ENCODE measurements at regions not wholly inside any gene's neighbourhood (a gene's known extent, or its start where the extent isn't known, plus 50 kb on each side); places are given as distances from the start of the nearest gene placed in this dataset.

DNA sequence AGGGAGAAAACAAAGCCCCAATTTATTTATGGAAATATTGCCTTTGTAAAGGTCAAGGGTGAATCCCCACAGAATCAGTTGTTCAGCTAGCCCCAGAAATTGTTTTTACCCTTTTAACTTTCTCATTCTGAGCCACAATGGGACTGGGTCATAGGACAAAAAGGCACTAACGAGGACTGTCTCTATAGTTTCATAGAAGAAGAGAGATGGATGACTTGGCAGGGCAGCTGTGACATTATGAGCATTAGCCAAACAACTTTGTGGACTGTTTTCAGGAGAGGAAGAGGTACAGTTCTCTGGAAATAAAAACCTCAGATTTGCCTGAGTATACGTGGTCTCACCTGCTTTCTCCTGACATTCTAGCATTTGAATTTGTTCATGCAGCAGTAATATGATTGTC is 1155.8 kb upstream of the CHAC2 start:
- Histone ChIP-seq H3K4me3 (no peak overlapping the region), H3K9me3 (replicated peaks; ENCODE audit: control insufficient read depth, insufficient read depth, low read length) (no peaks in the 10 kb centered on the region), H3K79me2 (ENCODE audit: control insufficient read depth, insufficient read depth, low read length) (no peaks in the 10 kb centered on the region), H3K4me2 (ENCODE audit: control insufficient read depth, insufficient read depth) (no peak overlapping the region), H3K4me1 (ENCODE audit: control insufficient read depth, insufficient read depth, low read length) (no peaks in the 10 kb centered on the region), H2AFZ (ENCODE audit: control insufficient read depth, low read depth, low read length) (no peak overlapping the region), H3K27me3 (replicated peaks in 1 of 2; ENCODE audit: control insufficient read depth in 2 of 2, insufficient read depth in 2 of 2, low read length in 1 of 2) (no peaks in the 10 kb centered on the region), H3K9ac (ENCODE audit: control insufficient read depth, insufficient read depth, low read length) (no peak overlapping the region), H4K20me1 (ENCODE audit: control insufficient read depth, insufficient read depth) (no peaks in the 10 kb centered on the region), H3K27ac (ENCODE audit: control insufficient read depth, insufficient read depth) (no peak overlapping the region), H3K36me3 (ENCODE audit: control insufficient read depth in 2 of 2, insufficient read depth in 2 of 2, low read length in 1 of 2) (no peaks in the 10 kb centered on the region)
- no TSS peak for BruUV-seq (replicated peaks)
- ChIA-PET CTCF (no interaction called here), RAD21 (ENCODE audit: unreplicated experiment) (no interaction called here), POLR2A (no interaction called here), SMC1A (ENCODE audit: uncharacterized antibody, unreplicated experiment) (interaction anchor here (0.8 kb wide), 1 partner anchor 9 kb away, joined by 3 read pairs; no protein-coding TSS in a partner anchor)
- FAIRE-seq (no peak), ATAC-seq (no peak), DNase-seq (ENCODE audit: low read depth, low spot score) (no peak)
- intact Hi-C loops (cut with micrococcal nuclease; ENCODE audit: unreplicated experiment) (no loop called here), in situ Hi-C loops (cut with MboI) (no loop called here)
- no peak for TF ChIP-seq SIN3A (IDR thresholded peaks at IDR 0.05; ENCODE audit: low read depth, low read length)
- TF ChIP-seq CBX3 (IDR thresholded peaks at IDR 0.05; ENCODE audit: borderline replicate concordance, low read depth), result no peak
- no peak for TF ChIP-seq CBFB (IDR thresholded peaks at IDR 0.05; ENCODE audit: low read depth)
- TF ChIP-seq MEF2B (IDR thresholded peaks at IDR 0.05; ENCODE audit: partially characterized antibody, poor library complexity, severe bottlenecking), result no peak
- TF ChIP-seq NR2C1 (IDR thresholded peaks at IDR 0.05), result no peak
- TF ChIP-seq POLR2AphosphoS2 (IDR thresholded peaks at IDR 0.05; ENCODE audit: low read depth, low read length), result no peak
- TF ChIP-seq YY1 (IDR thresholded peaks at IDR 0.05; ENCODE audit: low read depth, low read length), result no peak
- no peak for TF ChIP-seq NFIC (IDR thresholded peaks at IDR 0.05; ENCODE audit: low read depth, low read length)
- 3% methylated on average over 2 of the region's 2 CpGs for WGBS (ENCODE audit: insufficient coverage, insufficient replicate concordance, low lambda C conversion rate, missing lambda C conversion rate)

DNA sequence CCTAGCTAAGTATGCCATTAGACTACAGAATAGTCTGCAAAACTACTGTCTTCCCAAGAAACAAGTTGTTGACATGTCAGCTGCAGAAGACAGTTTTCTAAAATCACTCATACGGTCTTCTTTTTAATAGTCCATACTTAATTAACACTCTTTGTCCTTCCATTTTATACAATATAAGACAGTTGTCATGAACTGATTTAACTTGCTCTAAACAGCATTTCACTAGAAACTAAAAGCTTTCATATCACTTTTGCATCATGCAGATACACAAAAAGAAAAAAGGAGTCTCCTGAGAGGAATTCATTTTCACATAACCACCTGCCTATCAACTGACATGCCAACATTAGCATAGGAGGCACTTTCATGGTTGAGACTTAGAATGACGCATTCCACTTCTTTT is 1159.6 kb upstream of the CHAC2 start:
- H3K36me3 ChIP-seq (ENCODE audit: control insufficient read depth in 2 of 2, insufficient read depth in 2 of 2, low read length in 1 of 2), result no peaks in the 10 kb centered on the region
- no peaks in the 10 kb centered on the region for H3K9me3 ChIP-seq (replicated peaks; ENCODE audit: control insufficient read depth, insufficient read depth, low read length)
- FAIRE-seq (no peak), DNase-seq (ENCODE audit: low read depth, low spot score) (no peak), ATAC-seq (no peak)
- CTCF ChIA-PET, result no interaction called here
- H3K9ac ChIP-seq (ENCODE audit: control insufficient read depth, insufficient read depth, low read length), result no peak overlapping the region
- no TSS peak for BruUV-seq (replicated peaks)
- H3K27me3 ChIP-seq (replicated peaks in 1 of 2; ENCODE audit: control insufficient read depth in 2 of 2, insufficient read depth in 2 of 2, low read length in 1 of 2), result no peaks in the 10 kb centered on the region
- in situ Hi-C loops (cut with MboI), result no loop called here
- POLR2A ChIA-PET, result no interaction called here
- H3K79me2 ChIP-seq (ENCODE audit: control insufficient read depth, insufficient read depth, low read length), result no peaks in the 10 kb centered on the region
- WGBS (ENCODE audit: insufficient coverage, insufficient replicate concordance, low lambda C conversion rate, missing lambda C conversion rate), result 60% methylated on average over 2 of the region's 2 CpGs
- no peak overlapping the region for H3K4me2 ChIP-seq (ENCODE audit: control insufficient read depth, insufficient read depth)
- RAD21 ChIA-PET (ENCODE audit: unreplicated experiment), result no interaction called here
- no peaks in the 10 kb centered on the region for H4K20me1 ChIP-seq (ENCODE audit: control insufficient read depth, insufficient read depth)
- no peak overlapping the region for H2AFZ ChIP-seq (ENCODE audit: control insufficient read depth, low read depth, low read length)
- intact Hi-C loops (cut with micrococcal nuclease; ENCODE audit: unreplicated experiment), result no loop called here
- no peak overlapping the region for H3K4me3 ChIP-seq
- H3K4me1 ChIP-seq (ENCODE audit: control insufficient read depth, insufficient read depth, low read length), result no peaks in the 10 kb centered on the region
- H3K27ac ChIP-seq (ENCODE audit: control insufficient read depth, insufficient read depth), result no peak overlapping the region
- TF ChIP-seq STAT3 (IDR thresholded peaks at IDR 0.05; ENCODE audit: low read depth, low read length), result no peak
- TF ChIP-seq ETV6 (conservative IDR thresholded peaks at IDR 0.05 in 1 of 2, IDR thresholded peaks at IDR 0.05 in 1 of 2; ENCODE audit: borderline replicate concordance in 1 of 2, low read depth in 1 of 2), result no peak
- TF ChIP-seq HDAC6 (IDR thresholded peaks at IDR 0.05; ENCODE audit: unreplicated experiment), result no peak
- SMC1A ChIA-PET (ENCODE audit: uncharacterized antibody, unreplicated experiment), result no interaction called here
